BE2C (cell line): ENCODE measurements at regions not wholly inside any gene's neighbourhood (a gene's known extent, or its start where the extent isn't known, plus 50 kb on each side); places are given as distances from the start of the nearest gene placed in this dataset.
A peak's percentile ranks its signal among the peaks of the same experiment; 100 is the strongest.
"Not testable (repeated sequence)": the region's sequence is repeated elsewhere in the genome, so short reads cannot be mapped to it uniquely, and the experiment has no call there.

ENCODE experiments used
- DNase-seq: peaks from one replicate; pipeline ENCODE4 v3.0.0-alpha.2; 2020
- H3K27me3 ChIP-seq: fragments of 250-450 bp; sonication (Bioruptor Pico); 2 replicates; pipeline ENCODE4 v1.5.1; 2020; ENCODE audit warnings: mild to moderate bottlenecking
- H3K36me3 ChIP-seq: fragments of 250-450 bp; sonication (Bioruptor Pico); 2 replicates; pipeline ENCODE4 v1.5.1; 2020; ENCODE audit warnings: mild to moderate bottlenecking
- H3K4me1 ChIP-seq: fragments of 250-450 bp; sonication (Bioruptor Pico); 2 replicates; pipeline ENCODE4 v1.5.1; 2020
- H3K4me3 ChIP-seq: 2 replicates; pipeline ENCODE4 v1.5.1; 2011; ENCODE audit warnings: low read depth, low read length
- H3K9me3 ChIP-seq: fragments of 250-450 bp; sonication (Bioruptor Pico); 2 replicates; pipeline ENCODE4 v1.5.1; 2020
- TF ChIP-seq, protein P1 (sequence below): IDR thresholded peaks from 2 replicates; pipeline ENCODE4 v1.5.1; 2012; ENCODE audit warnings: mild to moderate bottlenecking, low read depth, low read length

GRCh38 chr22:10723966-10724365, 4804.0 kb upstream of the OR11H1 start:
- H3K4me1 ChIP-seq, H3K36me3 ChIP-seq, H3K27me3 ChIP-seq, H3K9me3 ChIP-seq, H3K4me3 ChIP-seq, DNase-seq: not testable (repeated sequence)

DNA sequence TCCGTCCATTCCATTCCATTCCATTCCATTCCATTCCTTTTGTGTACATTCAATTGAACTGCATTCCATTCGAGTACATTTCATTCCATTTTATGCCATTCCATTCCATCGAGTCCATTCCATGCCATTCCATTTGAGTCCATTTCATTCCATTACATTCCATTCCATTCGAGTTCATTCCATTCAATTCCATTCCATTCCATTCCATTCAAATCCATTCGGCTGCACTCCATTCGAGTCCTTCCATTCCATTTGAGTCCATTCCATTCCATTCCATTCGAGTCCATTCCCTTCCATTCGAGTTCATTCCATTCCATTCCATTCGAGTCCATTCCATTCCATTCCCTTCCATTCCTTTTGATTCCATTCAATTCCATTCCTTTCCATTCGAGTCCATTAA, 4800.6 kb upstream of the OR11H1 start:
- no peak for DNase-seq
- Histone ChIP-seq H3K27me3 (no peaks in the 10 kb centered on the region), H3K9me3 (peaks cover 6% of the 10 kb centered on the region), H3K4me1 (no peaks in the 10 kb centered on the region), H3K36me3 (no peaks in the 10 kb centered on the region), H3K4me3 (no peak overlapping the region)
- TF ChIP-seq, protein P1, sequence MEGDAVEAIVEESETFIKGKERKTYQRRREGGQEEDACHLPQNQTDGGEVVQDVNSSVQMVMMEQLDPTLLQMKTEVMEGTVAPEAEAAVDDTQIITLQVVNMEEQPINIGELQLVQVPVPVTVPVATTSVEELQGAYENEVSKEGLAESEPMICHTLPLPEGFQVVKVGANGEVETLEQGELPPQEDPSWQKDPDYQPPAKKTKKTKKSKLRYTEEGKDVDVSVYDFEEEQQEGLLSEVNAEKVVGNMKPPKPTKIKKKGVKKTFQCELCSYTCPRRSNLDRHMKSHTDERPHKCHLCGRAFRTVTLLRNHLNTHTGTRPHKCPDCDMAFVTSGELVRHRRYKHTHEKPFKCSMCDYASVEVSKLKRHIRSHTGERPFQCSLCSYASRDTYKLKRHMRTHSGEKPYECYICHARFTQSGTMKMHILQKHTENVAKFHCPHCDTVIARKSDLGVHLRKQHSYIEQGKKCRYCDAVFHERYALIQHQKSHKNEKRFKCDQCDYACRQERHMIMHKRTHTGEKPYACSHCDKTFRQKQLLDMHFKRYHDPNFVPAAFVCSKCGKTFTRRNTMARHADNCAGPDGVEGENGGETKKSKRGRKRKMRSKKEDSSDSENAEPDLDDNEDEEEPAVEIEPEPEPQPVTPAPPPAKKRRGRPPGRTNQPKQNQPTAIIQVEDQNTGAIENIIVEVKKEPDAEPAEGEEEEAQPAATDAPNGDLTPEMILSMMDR, result no peak

DNA sequence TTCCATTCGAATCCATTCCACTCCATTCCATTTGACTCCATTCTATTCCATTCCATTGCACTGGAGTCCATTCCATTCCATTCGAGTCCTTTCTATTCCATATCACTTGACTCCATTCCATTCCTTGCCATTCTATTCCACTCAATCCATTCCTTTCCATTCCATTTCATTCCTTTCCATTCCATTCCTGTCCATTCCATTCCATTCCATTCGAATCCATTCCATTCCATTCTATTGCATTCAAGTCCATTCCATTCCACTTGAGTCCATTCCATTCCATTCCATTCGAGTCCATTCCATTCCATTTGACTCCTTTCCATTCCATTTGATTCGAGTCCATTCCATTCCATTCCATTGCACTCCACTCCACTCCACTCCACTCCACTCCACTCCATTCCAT, 4798.0 kb upstream of the OR11H1 start:
- H3K9me3 ChIP-seq, H3K4me1 ChIP-seq, H3K36me3 ChIP-seq, H3K4me3 ChIP-seq, H3K27me3 ChIP-seq, DNase-seq: not testable (repeated sequence)

GRCh38 chr22:10730706-10731105, 4797.3 kb upstream of the OR11H1 start:
- not testable (repeated sequence) for H3K36me3 ChIP-seq, H3K4me3 ChIP-seq, DNase-seq, H3K9me3 ChIP-seq, H3K4me1 ChIP-seq, H3K27me3 ChIP-seq

GRCh38 chr22:10731246-10731974, 4796.6 kb upstream of the OR11H1 start:
- H3K27me3 ChIP-seq, DNase-seq, H3K4me3 ChIP-seq, H3K4me1 ChIP-seq, H3K36me3 ChIP-seq, H3K9me3 ChIP-seq: not testable (repeated sequence)

- not testable (repeated sequence) for H3K36me3 ChIP-seq, DNase-seq, H3K4me1 ChIP-seq, H3K9me3 ChIP-seq, H3K27me3 ChIP-seq, H3K4me3 ChIP-seq
These were observed 4792.9 kb upstream of the OR11H1 start for GRCh38 chr22:10735075-10735474.

GRCh38 chr22:10736879-10737278, 4791.1 kb upstream of the OR11H1 start:
- DNase-seq, H3K4me1 ChIP-seq, H3K4me3 ChIP-seq, H3K27me3 ChIP-seq, H3K9me3 ChIP-seq, H3K36me3 ChIP-seq: not testable (repeated sequence)

DNA sequence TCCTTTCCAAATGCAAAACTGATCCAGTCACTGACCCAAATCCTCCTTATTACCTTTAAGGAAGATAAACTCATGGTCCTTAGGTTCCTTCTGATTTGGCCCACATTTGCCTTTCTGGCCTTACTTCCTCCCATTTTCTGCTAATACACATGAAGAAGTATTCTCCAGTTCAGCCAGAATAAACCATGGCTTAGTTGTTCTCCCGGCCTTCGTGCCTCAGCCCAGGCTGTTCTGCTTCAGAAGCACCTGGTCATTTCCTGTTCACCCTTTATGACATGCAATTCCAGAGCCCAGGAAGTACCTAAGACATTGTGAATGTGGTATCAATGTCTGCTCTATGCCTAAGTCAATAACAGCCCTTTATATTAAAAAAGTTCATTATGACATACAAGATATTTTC, 4790.1 kb upstream of the OR11H1 start:
- not testable (repeated sequence) for DNase-seq, H3K36me3 ChIP-seq, H3K4me3 ChIP-seq, H3K9me3 ChIP-seq, H3K4me1 ChIP-seq, H3K27me3 ChIP-seq

GRCh38 chr22:10741210-10741609, 4786.8 kb upstream of the OR11H1 start:
- Histone ChIP-seq H3K36me3 (no peaks in the 10 kb centered on the region), H3K4me1 (no peaks in the 10 kb centered on the region), H3K27me3 (no peaks in the 10 kb centered on the region), H3K9me3 (peaks cover 4% of the 10 kb centered on the region), H3K4me3 (no peak overlapping the region)
- peak; percentile 22 for DNase-seq
- TF ChIP-seq, protein P1, result no peak

DNA sequence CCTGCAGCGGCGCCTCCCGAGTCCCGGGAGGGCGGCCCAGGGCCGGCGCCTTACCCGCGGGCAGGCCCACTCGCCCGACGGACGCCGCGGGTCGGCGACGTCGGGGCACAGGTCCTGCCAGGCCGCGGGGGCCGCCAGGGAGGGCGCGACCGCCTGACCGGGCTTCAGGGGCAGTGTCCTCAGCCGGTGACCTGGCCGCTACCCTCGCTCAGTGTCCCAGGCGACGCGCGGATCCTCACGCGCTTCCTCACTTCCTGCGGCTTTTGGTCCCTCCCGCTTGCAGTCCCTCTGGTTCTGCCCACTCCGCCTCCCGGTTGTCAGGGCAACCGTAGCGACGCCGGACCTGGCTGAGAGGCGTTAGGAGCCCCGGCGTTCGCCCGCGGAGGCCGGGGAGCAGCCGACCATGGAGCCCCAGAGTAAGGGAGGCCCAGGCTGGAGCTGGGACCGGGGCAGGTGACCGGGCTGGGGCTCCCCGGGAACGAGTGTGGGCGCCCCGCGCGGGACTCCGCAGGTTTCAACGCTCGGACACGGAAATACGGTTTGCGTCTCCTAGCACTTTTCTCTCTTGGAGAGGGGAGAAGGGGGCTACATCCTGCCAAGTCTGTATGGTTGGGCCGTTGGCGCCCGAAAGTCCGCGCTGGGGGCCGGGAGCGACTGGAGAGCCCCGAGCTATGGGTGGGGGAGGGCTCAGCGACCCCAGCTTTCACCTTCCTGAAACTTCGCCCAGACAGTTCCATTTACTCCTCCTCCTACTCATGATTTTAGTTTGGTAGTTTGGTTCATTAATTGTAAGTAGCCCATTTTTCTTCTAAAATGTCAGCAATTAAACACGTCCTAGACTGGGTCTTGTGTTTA, 4786.0 kb upstream of the OR11H1 start:
- H3K27me3 ChIP-seq, H3K36me3 ChIP-seq, H3K4me1 ChIP-seq, H3K4me3 ChIP-seq, H3K9me3 ChIP-seq: not testable (repeated sequence)
- DNase-seq, result peak; percentile 37

DNA sequence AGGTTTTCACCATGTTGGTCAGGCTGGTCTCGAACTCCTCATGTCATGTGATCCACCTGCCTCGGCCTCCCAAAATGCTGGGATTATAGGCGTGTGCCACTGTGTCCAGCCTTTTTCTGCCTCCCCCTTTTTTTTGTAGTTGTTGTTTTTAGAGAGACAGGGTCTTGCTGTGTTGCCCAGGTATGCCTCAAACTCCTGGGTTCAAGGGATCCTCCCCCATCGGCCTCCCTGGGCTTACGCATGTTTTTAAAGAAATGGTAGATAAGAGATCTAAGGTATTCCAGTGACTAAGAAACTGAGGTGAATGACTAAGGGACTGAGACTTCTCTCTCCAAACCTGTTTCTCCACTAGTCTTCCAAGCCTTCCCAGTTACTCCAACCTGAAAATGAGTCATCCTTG, 4781.6 kb upstream of the OR11H1 start:
- H3K27me3 ChIP-seq, H3K4me1 ChIP-seq, H3K36me3 ChIP-seq, H3K9me3 ChIP-seq, H3K4me3 ChIP-seq, DNase-seq: not testable (repeated sequence)

GRCh38 chr22:10747227-10747626, 4780.8 kb upstream of the OR11H1 start:
- not testable (repeated sequence) for H3K27me3 ChIP-seq, H3K4me3 ChIP-seq, DNase-seq, H3K9me3 ChIP-seq, H3K36me3 ChIP-seq, H3K4me1 ChIP-seq

DNA sequence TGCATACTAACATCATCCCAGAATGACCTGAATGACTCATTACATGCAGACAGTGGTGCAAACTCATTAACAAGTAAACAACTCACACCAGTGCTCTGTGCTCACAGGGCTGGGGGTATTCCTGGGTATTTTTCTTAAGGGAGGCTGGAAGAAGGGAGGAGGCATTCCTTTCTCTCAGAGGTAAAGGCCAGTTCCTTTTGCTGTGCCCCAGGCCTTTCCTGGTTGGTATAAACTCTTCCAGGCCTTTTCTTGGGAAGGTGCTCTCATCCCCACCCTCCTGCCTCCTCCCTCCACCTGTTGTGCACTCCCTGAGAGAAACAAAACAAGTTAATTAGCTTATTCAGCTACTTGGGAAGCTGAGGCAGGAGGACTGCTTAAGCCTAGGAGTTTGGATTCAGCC, 4779.2 kb upstream of the OR11H1 start:
- not testable (repeated sequence) for DNase-seq, H3K4me1 ChIP-seq, H3K36me3 ChIP-seq, H3K27me3 ChIP-seq, H3K4me3 ChIP-seq, H3K9me3 ChIP-seq

DNA sequence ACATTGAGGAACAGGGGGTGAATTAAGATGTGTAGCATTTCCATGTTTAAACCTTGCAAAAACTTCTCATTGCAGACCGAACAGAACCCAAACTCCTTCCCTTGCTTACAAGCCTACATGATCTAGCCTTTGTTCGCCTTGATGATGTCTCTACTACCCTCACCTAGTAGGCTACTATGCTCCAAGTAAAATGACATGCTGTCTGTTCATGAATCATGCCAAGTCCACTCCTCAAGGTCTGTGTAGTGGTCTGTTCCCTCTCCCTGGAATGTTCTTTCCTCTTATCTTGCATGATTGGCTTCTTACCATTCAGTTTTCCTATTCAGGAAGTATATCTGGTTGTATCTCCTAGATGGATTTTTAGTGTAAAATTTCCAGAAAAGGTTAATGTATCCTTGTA, 4778.6 kb upstream of the OR11H1 start:
- H3K4me1 ChIP-seq, H3K9me3 ChIP-seq, H3K4me3 ChIP-seq, H3K27me3 ChIP-seq, DNase-seq, H3K36me3 ChIP-seq: not testable (repeated sequence)
